UCSD-AML1 (cell line): ENCODE measurements at regions not wholly inside any gene's neighbourhood (a gene's known extent, or its start where the extent isn't known, plus 50 kb on each side); places are given as distances from the start of the nearest gene placed in this dataset.
A peak's percentile ranks its signal among the peaks of the same experiment; 100 is the strongest.

ENCODE experiments used
- DNase-seq: peaks from one replicate; lab custom pipeline; 2025; ENCODE audit not compliant: unreplicated experiment; lab: John Stamatoyannopoulos, UW

GRCh38 chr1:234887016-234887900 is 241.4 kb downstream of the TOMM20 start:
- no peak for DNase-seq

GRCh38 chr1:234886081-234886984 is 242.3 kb downstream of the TOMM20 start:
- DNase-seq: no peak

- no peak for DNase-seq
Observed at GRCh38 chr1:234885601-234886000, 243.0 kb downstream of the TOMM20 start.

- DNase-seq: no peak
Observed at GRCh38 chr1:234884701-234885100, 243.9 kb downstream of the TOMM20 start.

GRCh38 chr1:234884006-234884405 is 244.6 kb downstream of the TOMM20 start:
- no peak for DNase-seq

- DNase-seq: no peak
Observed at GRCh38 chr1:234882898-234883297, 245.7 kb downstream of the TOMM20 start.

- DNase-seq: peak; percentile 71
Observed at GRCh38 chr1:234881893-234882771, 246.5 kb downstream of the TOMM20 start.

GRCh38 chr1:234879147-234880080 is 249.2 kb downstream of the TOMM20 start:
- DNase-seq: no peak

GRCh38 chr1:234878288-234878687 is 250.3 kb downstream of the TOMM20 start:
- no peak for DNase-seq

- no peak for DNase-seq
Observed at GRCh38 chr1:234877761-234878160, 250.9 kb downstream of the TOMM20 start.

- DNase-seq: peak; percentile 76
Observed at GRCh38 chr1:234875953-234876855, 252.4 kb downstream of the TOMM20 start.

GRCh38 chr1:234875328-234875952 is 253.2 kb downstream of the TOMM20 start:
- DNase-seq: no peak

GRCh38 chr1:234874291-234875288 is 254.0 kb downstream of the TOMM20 start:
- DNase-seq: no peak

- DNase-seq: no peak
Observed at GRCh38 chr1:234871710-234872271, 256.8 kb downstream of the TOMM20 start.

GRCh38 chr1:234871039-234871709 is 257.5 kb downstream of the TOMM20 start:
- DNase-seq: no peak
